ENCODE measurements at regions not wholly inside any gene's neighbourhood (a gene's known extent, or its start where the extent isn't known, plus 50 kb on each side); places are given as distances from the start of the nearest gene placed in this dataset.

- no peak for DNase-seq (ENCODE audit: low read depth in 3 of 3)
Observed at GRCh38 chr21:27268290-27268689, 301.4 kb upstream of the ADAMTS5 start.

DNA sequence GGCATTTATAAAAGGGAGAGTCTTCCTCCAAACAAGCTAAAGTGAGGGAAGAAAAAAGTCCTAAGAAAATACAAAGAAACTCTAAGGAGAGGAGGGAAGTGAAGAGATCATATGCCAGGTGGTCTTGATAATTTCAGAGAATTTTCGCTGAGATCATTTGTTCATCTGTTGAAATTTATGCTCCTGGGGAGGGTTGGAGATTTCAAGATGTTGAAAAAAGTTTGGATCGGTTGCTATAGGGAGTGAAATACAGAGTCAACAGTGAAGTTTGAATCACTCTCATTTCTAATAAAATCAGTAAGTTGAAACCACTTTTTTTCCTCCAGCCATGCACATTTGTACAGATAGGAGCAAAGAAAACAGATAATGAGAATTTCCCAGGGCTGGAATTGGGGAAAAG, 299.1 kb upstream of the ADAMTS5 start:
- DNase-seq (ENCODE audit: low read depth in 3 of 3) = no peak

DNA sequence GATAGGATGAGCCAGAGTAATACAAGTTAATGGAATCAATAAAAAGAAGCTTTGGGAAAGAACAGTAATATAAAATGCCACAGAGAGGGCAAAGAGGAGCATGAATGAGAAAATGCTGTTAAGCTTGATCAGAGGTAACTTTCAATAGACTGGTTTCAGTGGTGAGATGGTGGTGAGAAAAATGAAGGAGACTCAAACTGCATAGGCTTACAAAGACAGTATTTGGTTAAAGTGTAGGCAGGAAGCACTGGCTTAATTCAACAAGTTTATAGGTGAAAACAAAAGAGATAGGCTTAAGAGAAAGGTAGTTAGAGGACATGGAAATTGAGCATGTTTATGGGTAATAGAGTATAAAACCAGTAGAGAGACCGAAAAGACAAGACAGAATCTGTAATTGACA, 298.6 kb upstream of the ADAMTS5 start:
- no peak for DNase-seq (ENCODE audit: low read depth in 3 of 3)

GRCh38 chr21:27261676-27262075, 294.8 kb upstream of the ADAMTS5 start:
- DNase-seq (ENCODE audit: low read depth in 3 of 3) = no peak

- DNase-seq (ENCODE audit: low read depth in 3 of 3) = no peak
Observed at GRCh38 chr21:27260728-27261127, 293.8 kb upstream of the ADAMTS5 start.

DNA sequence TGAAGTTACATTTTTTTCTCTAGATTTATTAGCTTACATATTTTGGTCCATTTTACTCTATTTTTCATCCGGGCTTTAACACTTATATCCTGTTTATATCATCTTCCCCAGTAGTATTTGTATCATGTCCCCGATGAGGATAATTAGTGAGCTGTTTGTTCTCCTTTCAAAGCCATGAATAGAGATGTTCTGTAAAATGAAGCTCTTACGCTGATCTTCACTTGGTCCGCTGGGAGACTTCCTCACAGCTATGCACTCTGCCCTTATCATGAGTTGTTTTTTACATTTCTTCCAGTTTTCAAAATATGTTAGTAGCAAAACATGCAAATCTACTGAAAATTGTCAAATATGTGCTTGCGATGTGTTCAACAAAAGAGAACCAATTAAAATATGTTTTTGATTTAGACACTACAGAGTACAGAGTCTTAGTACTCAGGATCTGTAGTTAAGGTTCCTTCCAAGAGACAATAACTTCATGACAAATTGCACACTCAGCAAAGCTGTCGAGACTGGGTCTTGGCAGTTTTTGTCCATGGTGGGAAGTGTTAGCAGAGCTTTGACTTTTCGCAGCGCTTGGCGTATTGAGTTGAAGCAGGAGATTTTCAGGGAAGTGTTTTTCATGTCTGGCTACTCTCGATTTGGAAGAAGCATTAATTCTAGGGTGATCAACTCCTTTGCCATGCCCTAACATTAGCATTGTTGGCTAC, 292.0 kb upstream of the ADAMTS5 start:
- no peak for DNase-seq (ENCODE audit: low read depth in 3 of 3)

DNA sequence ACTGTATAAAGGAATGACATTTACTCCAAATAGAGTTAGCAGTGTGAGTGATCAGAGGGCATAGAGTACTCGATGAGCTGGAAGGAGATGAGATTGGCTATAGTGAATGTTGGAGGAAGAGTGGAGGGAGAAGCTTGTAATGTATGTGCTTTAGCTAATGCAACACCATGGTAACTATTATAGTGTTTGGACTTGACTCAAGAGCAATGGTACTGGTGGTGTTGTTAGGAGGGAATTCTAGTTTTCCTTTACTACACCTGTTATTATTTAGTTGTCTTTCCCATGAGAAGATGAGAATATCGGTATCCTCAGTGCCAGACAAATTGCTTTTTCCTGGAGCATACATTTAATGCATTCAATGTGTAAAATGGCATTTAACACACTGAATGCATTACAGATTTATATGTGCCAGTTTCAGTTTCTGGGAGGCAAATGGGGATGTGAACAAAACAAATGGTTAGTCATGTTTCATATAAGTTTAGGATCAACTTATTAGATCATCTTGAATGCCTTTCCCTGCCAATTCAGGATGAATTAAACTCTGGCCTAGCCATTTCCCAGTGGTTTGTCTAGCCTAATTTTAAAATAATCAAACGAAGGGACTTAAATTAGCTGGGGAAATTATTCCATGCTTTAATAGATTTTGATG, 291.1 kb upstream of the ADAMTS5 start:
- DNase-seq (ENCODE audit: low read depth in 3 of 3) = no peak

GRCh38 chr21:27257226-27257625, 290.3 kb upstream of the ADAMTS5 start:
- no peak for DNase-seq (ENCODE audit: low read depth in 3 of 3)

DNA sequence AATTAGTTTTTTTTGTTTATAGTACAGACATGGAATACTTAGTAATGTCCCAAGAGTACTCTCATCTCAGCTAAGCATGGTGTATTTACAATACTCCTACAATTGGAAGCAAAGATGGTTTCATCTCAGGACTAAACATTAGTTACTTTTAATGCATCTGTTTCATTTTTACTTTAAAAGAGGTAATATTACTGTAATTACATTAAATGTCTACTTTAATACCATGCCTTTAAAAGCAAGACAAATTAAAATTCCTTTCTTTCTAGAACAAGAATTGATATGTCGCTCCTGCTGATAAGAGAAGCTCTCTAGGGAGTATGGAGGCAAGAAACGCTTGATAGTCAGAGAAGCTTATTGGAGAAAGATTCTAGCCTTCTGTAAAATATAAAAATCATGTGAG, 284.9 kb upstream of the ADAMTS5 start:
- no peak for DNase-seq (ENCODE audit: low read depth in 3 of 3)

DNA sequence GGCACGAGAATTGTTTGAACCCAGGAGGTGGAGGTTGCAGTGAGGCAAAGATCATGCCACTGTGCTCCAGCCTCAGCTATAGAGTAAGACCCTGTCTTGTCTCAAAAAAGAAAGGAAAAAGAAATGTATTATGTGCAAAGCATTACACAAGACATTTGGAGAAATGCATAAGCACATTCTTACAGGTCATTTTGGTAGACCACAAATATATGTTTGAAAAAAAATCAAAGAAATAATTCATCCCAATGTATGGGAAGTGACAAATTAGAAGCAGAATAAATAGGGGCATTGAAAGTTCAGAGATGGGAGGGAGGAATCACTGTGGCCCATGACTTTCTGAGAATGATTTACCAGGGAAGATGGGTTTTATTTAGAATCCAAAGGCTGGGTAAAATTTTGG, 283.5 kb upstream of the ADAMTS5 start:
- DNase-seq (ENCODE audit: low read depth in 3 of 3) = no peak

- DNase-seq (ENCODE audit: low read depth in 3 of 3) = no peak
Observed at GRCh38 chr21:27248814-27249213, 281.9 kb upstream of the ADAMTS5 start.

GRCh38 chr21:27246741-27247140, 279.9 kb upstream of the ADAMTS5 start:
- no peak for DNase-seq (ENCODE audit: low read depth in 3 of 3)

DNA sequence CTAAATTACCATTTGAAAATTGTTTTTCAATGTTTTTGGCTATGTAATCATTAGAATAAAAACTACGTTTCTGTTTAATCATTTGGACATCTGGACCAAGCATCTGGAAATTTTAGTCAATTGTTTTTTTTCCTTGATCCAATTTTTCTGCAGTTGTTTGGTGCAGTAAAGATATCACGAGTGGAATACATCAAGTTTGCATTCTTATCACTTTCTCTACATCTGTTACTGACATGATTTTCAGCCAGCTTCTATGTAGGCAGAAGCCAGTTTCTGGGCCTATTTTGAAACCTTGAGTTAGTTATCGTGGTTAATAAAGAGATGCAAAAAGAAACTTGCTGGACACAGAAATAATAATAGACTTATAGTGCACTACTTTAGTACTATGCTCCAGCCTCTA, 277.9 kb upstream of the ADAMTS5 start:
- no peak for DNase-seq (ENCODE audit: low read depth in 3 of 3)

- no peak for DNase-seq (ENCODE audit: low read depth in 3 of 3)
Observed at GRCh38 chr21:27244352-27244751, 277.5 kb upstream of the ADAMTS5 start.

GRCh38 chr21:27240839-27241238, 274.0 kb upstream of the ADAMTS5 start:
- DNase-seq (ENCODE audit: low read depth in 3 of 3) = no peak

DNA sequence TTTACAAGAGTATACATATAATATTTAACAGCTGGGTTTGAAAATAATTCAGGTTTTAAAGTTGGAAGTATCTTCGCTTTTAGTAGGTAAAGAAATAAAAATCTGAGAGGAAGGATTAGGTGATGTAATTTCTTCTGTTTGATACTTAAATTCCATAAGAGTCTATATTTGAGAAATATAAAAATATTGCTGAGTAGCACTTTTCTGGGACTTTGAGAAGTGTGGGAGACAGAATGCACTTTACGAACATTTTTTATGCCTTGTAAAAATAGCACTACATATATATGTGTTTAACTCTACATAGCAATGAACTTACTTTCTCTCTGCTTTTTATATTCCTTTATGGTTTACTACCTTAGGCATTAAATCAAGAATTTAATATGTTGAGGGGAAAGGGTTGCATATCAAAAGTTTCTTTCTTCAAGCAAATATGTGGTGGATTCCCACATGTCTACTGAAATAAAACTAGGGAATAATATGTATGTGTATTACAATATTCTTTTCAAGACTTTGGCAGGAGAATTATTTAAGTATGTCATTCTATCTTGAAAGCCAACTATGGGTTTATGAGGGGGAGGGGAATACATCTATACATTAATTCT, 266.7 kb upstream of the ADAMTS5 start:
- no peak for DNase-seq (ENCODE audit: low read depth in 3 of 3)

DNA sequence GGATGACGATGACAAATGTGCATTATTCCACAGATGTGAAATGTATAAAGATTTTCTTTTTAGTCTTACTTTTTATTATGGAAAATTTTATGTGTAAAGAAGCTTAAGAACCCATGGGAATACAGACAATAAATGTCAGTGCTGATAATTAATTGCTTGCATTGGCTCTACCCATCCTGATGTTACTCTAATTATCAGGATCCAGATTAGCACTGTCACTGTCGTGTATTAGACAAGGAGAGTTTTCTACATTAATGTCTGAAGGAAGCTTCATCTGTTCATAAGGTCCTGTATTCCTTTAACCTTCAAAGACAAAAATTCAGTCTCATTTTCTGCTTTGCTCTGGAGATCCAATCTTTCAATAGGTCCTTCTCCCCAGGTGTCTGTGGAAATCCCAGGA, 259.1 kb upstream of the ADAMTS5 start:
- DNase-seq (ENCODE audit: low read depth in 3 of 3) = no peak

DNA sequence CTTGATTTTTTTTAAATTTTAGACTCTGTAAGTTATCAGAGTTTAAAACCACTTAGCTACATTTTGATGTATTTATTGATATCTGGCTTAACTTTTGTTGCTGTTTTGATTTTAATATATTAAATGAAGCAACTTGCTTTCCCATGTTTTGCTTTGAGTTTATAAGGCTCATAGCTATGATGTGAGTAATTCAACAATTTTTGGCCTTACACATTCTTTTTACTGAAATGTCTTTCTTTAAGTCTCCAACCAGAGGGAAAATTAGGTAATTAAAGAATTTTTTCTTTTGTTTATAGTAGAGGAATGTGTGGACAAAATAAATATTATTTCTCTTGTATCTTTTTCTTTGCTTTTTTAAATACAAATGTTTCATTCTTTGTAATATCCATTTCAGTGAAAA, 258.3 kb upstream of the ADAMTS5 start:
- DNase-seq (ENCODE audit: low read depth in 3 of 3) = no peak

DNA sequence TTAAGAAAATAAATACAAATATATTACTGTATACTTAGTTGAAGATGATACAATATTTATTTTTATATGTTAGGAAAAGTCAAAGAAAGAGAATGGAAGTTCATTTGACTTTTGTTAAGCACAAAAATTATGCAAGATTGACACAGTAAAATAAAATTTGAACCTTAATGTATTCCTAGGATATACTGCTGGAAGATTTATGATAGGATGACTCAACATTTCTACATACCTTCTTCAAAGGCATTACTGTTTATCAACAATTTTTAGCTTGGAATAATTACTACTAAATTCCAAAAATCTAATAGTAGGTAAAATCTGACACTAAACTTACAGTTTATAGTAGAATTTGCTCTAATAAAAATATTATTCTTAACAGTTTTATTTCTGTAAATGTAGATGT, 257.3 kb upstream of the ADAMTS5 start:
- DNase-seq (ENCODE audit: low read depth in 3 of 3) = no peak

DNA sequence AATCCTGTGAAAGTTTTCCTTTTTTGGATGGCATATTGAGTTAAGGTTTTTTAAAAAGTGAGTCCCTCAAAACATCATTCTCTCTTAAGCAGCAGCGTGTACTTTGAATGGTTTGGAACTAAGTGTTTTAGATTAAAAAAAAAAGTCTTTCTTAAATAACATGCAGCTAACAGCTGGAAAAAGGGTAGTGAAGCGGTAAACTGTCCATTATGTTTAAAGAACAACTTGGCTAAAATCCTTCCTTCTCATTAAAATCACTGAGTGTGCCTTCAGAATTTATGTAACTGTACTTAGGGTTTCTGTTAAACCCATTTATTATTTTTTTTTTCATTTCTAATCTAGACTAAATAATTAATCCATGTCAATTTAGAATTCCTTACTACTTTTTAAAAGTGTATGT, 254.2 kb upstream of the ADAMTS5 start:
- DNase-seq (ENCODE audit: low read depth in 3 of 3) = no peak

DNA sequence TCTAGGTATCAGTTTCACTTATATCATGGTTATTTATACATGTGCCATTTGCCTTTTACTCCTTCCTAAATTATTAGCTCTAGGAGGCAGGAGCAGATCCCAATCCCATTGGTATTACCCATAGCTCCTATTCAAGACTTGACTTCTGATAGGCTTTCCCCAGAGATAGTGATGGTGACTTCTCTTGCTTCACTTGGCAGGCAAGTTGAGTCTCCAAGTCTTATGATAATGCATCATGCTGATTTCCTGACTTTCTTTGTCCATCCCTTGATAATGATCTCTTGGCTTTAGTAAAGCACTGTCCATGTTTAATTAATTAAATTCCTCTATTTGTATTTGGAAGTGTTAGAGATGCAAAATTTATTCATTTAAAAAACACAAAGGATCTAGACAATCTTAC, 253.5 kb upstream of the ADAMTS5 start:
- DNase-seq (ENCODE audit: low read depth in 3 of 3) = no peak

DNA sequence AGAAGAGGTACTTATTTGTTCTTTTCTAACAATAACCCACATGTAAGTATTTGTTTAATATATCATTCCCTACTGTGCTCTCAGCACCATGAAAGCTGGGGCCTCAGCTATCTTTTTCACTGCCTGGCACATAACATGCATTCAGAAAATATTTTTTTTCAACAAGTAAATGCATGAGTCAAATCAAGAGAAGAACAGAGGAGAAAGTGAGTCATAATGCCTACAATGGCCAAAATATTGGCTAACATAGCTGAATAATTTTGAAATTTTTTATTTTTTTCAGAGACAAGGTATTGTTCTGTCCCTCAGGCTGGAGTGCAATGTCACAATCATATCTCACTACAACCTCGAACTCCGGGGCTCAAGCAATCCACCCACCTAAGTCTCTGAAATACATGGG, 252.2 kb upstream of the ADAMTS5 start:
- DNase-seq (ENCODE audit: low read depth in 3 of 3) = no peak

GRCh38 chr21:27213303-27213702, 246.4 kb upstream of the ADAMTS5 start:
- no peak for DNase-seq (ENCODE audit: low read depth in 3 of 3)
